Activated naive CD8-positive, alpha-beta T cell treated with anti-CD3 and anti-CD28 coated beads, Interleukin-2, amount 10 ng/mL, durations not matched to agents 7 days and 5 days (primary cell): ENCODE measurements at regions not wholly inside any gene's neighbourhood (a gene's known extent, or its start where the extent isn't known, plus 50 kb on each side); places are given as distances from the start of the nearest gene placed in this dataset.

Experiments
- ATAC-seq: fragments of 150-1000 bp; cut with Tn5 transposase; one replicate; pipeline ENCODE4 v1.10.0; 2021; ENCODE audit warnings: low read depth, moderate library complexity
- POLR2A ChIA-PET: fragments of 350-600 bp; sonication (Branson Sonifier 250); formaldehyde crosslinking; loops from one replicate; lab custom pipeline; 2021; ENCODE audit warnings: antibody characterized with exemption; lab: Charles Lee
- DNase-seq: peaks from one replicate; pipeline ENCODE4 v3.0.0; 2021
- H3K27ac Mint-ChIP-seq: one replicate; pipeline ENCODE4 v1.8.0; 2022; ENCODE audit warnings: mild to moderate bottlenecking, mixed read lengths
- H3K27me3 Mint-ChIP-seq: one replicate; pipeline ENCODE4 v1.8.0; 2022; ENCODE audit warnings: mild to moderate bottlenecking, moderate library complexity, mixed read lengths
- H3K36me3 Mint-ChIP-seq: one replicate; pipeline ENCODE4 v1.8.0; 2021; ENCODE audit warnings: mild to moderate bottlenecking, mixed read lengths
- H3K4me1 Mint-ChIP-seq: one replicate; pipeline ENCODE4 v1.8.0; 2021; ENCODE audit warnings: mixed read lengths
- H3K4me3 Mint-ChIP-seq: one replicate; pipeline ENCODE4 v1.8.0; 2022; ENCODE audit warnings: mild to moderate bottlenecking, moderate library complexity, mixed read lengths
- H3K9me3 Mint-ChIP-seq: one replicate; pipeline ENCODE4 v1.8.0; 2021; ENCODE audit warnings: mixed read lengths

DNA sequence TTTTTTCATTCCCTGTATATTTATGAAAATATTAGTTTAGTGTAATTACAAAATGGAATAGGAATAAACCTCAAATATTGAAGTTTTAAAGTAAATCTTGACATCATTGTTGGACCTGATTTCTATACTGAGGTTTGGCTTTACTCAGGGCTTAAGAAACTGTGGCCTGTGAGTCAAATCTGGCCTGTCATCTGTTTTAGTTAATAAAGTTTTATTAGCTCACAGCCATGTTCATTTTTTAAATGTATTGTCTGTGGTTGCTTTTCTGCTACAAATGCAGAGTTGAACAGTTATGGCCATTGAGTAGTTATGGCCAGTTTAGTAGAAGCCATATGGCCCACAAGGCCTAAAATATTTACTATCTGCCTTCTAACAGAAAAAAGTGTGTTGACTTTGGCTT is 80.7 kb downstream of the DIPK2A start:
- POLR2A ChIA-PET: no interaction called here
- Mint-ChIP-seq H3K27ac (no peak overlapping the region), H3K4me3 (no peak overlapping the region), H3K9me3 (no peaks in the 10 kb centered on the region), H3K4me1 (no peaks in the 10 kb centered on the region), H3K36me3 (no peaks in the 10 kb centered on the region), H3K27me3 (peaks cover 2% of the 10 kb centered on the region)
- DNase-seq: no peak
- no peak for ATAC-seq

DNA sequence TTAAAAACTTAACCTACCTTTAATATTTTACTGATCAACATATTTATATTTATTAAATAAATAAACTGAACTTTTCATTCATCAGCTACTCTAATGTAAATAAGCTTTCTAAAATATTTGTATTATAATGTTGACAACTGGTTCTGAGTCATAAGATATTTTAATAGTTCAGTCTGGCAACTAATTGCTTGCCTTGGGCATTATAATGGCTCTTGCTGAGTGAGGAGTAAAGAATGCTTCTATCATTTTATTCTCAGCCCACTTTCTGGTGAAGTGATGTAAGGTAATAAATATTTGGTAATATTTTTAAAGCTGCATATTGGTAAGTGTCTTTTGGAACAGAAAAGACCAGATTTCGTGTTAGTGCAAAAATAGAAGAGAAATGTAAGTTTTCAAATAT is 81.5 kb downstream of the DIPK2A start:
- Mint-ChIP-seq H3K4me3 (no peak overlapping the region), H3K36me3 (no peaks in the 10 kb centered on the region), H3K27me3 (peaks cover 2% of the 10 kb centered on the region), H3K27ac (no peak overlapping the region), H3K9me3 (no peaks in the 10 kb centered on the region), H3K4me1 (no peaks in the 10 kb centered on the region)
- ATAC-seq: no peak
- DNase-seq: no peak
- POLR2A ChIA-PET: no interaction called here

DNA sequence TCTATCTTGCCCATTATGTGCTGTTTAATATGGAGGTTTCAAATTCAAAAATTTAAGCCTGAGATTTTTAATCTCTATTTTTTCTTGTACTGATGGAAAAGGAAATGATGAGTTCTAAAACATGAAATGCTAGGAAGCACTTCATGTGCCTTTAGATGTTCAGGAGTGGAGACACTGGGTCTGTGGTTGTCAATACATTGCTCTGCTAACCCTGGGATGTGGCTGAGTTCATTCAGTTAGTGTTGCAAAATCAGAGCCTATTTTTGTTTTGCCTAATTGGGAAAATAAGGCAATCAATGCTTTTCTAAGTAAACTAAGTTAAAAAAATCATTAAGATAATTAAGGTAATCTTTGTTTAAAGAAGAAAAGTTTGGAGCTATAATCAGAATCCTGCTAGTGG is 83.1 kb downstream of the DIPK2A start:
- POLR2A ChIA-PET: no interaction called here
- Mint-ChIP-seq H3K9me3 (no peaks in the 10 kb centered on the region), H3K36me3 (no peaks in the 10 kb centered on the region), H3K27ac (no peak overlapping the region), H3K4me1 (no peaks in the 10 kb centered on the region), H3K27me3 (peaks cover 2% of the 10 kb centered on the region), H3K4me3 (no peak overlapping the region)
- DNase-seq: no peak
- ATAC-seq: no peak

DNA sequence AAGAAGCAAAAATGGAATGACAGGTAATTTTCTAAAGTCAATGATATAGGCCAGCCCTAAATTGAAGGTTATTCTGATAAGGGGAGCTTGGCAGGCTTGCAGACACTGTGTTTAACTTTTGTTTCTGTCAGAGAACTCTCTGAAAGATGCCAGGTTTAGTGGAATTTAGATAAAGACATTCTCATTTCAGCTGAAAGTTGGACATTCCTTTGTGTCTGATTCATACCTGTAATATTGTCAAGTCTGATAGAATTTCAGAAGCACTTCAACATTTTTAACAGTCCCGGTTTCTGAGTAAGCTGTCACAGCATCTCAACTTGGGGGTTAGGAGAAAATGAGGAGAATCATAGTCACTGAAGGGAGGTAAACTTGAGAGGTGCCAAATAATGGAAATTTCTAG is 84.0 kb downstream of the DIPK2A start:
- H3K27me3 Mint-ChIP-seq: peaks cover 1% of the 10 kb centered on the region
- H3K4me1 Mint-ChIP-seq: no peaks in the 10 kb centered on the region
- no peak overlapping the region for H3K27ac Mint-ChIP-seq
- ATAC-seq: no peak
- no peaks in the 10 kb centered on the region for H3K36me3 Mint-ChIP-seq
- no peaks in the 10 kb centered on the region for H3K9me3 Mint-ChIP-seq
- H3K4me3 Mint-ChIP-seq: no peak overlapping the region
- POLR2A ChIA-PET: no interaction called here
- no peak for DNase-seq

DNA sequence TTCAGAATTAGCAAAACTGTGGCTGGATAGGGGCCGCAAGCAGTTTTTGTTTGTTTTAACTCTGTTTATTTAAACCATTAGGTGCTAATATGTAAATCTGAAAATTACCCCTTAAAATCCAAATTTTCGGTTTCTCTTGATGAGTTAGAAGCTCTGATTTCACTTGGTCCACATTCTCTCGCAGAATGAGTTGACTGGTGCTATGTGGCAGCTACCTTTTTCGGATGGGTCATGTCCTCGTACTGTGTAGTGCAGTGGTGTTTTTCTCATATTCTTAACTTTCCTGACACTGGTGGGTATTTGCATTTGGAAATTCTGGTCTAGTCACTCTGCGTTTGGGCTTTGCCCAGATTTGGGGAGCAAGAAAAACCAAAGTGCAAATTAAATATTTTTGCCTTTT is 87.1 kb downstream of the DIPK2A start:
- ATAC-seq (no peak), DNase-seq (no peak)
- H3K9me3 Mint-ChIP-seq: no peaks in the 10 kb centered on the region
- H3K36me3 Mint-ChIP-seq: no peaks in the 10 kb centered on the region
- POLR2A ChIA-PET: no interaction called here
- H3K4me3 Mint-ChIP-seq: no peak overlapping the region
- H3K27me3 Mint-ChIP-seq: no peaks in the 10 kb centered on the region
- no peaks in the 10 kb centered on the region for H3K4me1 Mint-ChIP-seq
- H3K27ac Mint-ChIP-seq: no peak overlapping the region

DNA sequence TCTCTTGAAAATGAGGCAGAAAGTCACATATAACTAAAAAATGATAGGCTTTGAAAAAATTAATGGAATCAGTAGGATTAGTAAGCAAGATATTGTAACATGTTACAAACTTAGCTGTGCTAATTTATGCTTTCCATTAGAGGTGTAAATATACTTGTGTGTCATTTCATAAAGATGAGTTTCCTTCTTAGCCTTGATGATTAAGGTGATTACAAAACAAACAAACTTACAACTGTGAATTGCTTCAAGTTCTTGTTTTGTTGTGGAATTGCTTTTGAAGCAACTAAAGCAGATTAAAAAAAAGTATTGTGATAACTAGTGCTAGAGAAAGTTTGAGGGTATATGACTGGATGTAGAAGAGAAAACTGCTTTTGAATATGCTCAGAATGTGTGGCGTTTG is 87.9 kb downstream of the DIPK2A start:
- Mint-ChIP-seq H3K4me3 (no peak overlapping the region), H3K9me3 (no peaks in the 10 kb centered on the region), H3K27me3 (no peaks in the 10 kb centered on the region), H3K4me1 (no peaks in the 10 kb centered on the region), H3K36me3 (no peaks in the 10 kb centered on the region), H3K27ac (no peak overlapping the region)
- POLR2A ChIA-PET: no interaction called here
- DNase-seq: no peak
- no peak for ATAC-seq

DNA sequence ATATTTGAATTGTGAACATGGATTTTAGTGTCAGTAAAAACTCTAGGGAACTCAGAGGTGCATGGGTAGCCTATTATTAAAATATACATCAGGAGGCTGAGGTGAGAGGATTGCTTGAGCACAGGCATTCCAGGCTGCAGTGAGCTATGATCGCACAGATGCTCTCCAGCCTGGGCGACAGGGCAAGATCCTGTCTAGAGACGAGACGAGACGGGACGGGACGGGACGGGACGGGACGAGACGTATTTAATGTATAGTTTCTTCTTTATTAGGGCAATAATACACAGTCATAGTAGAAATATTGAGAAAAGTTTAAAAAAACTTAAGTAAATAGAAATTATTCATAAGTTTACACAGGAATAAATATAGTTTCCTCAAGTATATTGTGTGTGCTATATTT is 89.3 kb downstream of the DIPK2A start:
- no peak overlapping the region for H3K4me3 Mint-ChIP-seq
- no peaks in the 10 kb centered on the region for H3K36me3 Mint-ChIP-seq
- DNase-seq (no peak), ATAC-seq (no peak)
- peaks cover 5% of the 10 kb centered on the region for H3K27me3 Mint-ChIP-seq
- no peaks in the 10 kb centered on the region for H3K4me1 Mint-ChIP-seq
- POLR2A ChIA-PET: no interaction called here
- no peak overlapping the region for H3K27ac Mint-ChIP-seq
- H3K9me3 Mint-ChIP-seq: no peaks in the 10 kb centered on the region

DNA sequence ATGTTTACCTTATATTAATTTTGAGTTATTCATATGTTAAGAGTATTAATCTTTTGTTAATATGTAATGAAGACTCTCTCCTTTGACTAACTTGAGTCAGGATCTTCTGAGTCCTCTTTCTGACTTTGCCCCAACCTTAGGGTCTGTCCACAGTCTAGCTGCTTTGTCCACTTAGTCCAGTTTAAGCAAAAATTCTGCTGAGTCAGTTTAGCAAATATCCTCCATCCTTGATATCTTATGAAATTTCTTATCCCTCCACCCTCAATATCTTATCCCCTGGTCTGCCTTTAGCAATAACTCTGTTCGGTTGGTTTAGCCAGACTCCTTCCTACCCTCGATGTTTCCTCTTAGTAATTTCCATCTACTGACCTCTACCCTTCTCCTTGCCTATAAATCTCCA is 91.7 kb downstream of the DIPK2A start:
- DNase-seq: no peak
- Mint-ChIP-seq H3K4me3 (no peak overlapping the region), H3K27ac (no peak overlapping the region), H3K4me1 (no peaks in the 10 kb centered on the region), H3K36me3 (no peaks in the 10 kb centered on the region), H3K27me3 (peaks cover 5% of the 10 kb centered on the region), H3K9me3 (no peaks in the 10 kb centered on the region)
- ATAC-seq: no peak
- POLR2A ChIA-PET: no interaction called here

DNA sequence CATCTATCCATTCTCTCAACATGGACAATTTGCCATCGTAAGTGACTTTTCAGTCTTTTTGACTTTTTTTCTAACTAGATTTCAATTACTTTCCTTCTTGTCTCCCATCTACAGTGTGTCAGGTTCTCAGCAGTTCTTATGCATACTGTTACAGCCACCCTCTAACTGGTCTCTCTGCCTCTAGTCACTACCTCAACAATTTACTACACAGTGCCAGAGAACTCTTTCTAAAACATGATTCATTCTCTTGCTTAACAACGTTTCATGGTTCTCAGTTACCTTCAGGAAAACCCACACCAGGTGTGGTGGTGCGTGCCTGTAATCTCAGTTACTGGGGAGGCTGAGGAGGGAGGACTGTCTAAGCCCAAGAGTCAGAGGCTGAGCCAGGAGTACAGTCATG is 95.4 kb downstream of the DIPK2A start:
- DNase-seq: no peak

DNA sequence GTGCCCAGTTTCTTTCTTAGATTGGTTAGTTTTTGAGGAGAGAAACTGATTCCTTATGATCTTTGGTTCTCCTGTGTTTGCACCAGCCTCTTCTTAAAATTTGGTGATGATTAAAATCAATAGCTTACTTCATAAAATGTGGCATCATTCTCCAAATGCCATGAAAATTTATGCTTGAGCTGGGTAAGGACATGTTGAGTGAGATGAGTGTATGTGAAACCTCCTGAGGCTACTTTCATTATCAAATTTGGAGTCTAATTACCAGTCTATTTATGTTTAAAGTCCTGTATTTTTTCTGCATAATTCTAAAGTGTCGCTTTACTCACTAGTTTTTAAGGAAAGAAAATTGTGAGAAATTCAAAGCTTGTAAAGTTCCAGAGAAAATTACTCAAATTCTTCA is 102.1 kb downstream of the DIPK2A start:
- DNase-seq (no peak), ATAC-seq (no peak)
- H3K9me3 Mint-ChIP-seq: peaks cover 6% of the 10 kb centered on the region
- no peaks in the 10 kb centered on the region for H3K4me1 Mint-ChIP-seq
- no peak overlapping the region for H3K4me3 Mint-ChIP-seq
- no peaks in the 10 kb centered on the region for H3K36me3 Mint-ChIP-seq
- H3K27me3 Mint-ChIP-seq: no peaks in the 10 kb centered on the region
- H3K27ac Mint-ChIP-seq: no peak overlapping the region
- POLR2A ChIA-PET: no interaction called here

More for the DNA sequence above, 95.4 kb downstream of the DIPK2A start:
- H3K4me3 Mint-ChIP-seq: no peak overlapping the region
- H3K4me1 Mint-ChIP-seq: no peaks in the 10 kb centered on the region
- POLR2A ChIA-PET: no interaction called here
- peaks cover 5% of the 10 kb centered on the region for H3K27me3 Mint-ChIP-seq
- H3K27ac Mint-ChIP-seq: no peak overlapping the region
- ATAC-seq: no peak
- H3K9me3 Mint-ChIP-seq: peaks cover 5% of the 10 kb centered on the region
- H3K36me3 Mint-ChIP-seq: no peaks in the 10 kb centered on the region

DNA sequence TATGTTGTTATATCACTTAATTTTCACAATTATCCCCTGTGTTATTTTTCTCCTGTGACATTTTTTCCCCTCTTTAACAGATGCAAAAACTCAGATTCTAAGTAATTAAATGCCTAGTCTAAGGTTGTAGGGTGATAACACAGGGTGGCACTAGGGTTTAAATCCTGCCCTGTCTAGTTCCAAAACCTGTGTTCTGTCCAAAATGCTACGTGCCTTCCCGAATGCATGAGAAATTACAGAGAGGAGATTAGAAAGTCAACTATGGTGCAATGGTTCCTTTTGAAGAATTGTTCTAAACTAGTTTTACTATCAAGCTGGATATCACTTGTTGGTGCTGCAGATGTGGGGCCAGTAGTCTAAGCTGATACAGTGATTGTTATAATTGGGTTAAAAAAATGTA is 108.0 kb downstream of the DIPK2A start:
- ATAC-seq: no peak
- no peaks in the 10 kb centered on the region for H3K36me3 Mint-ChIP-seq
- no peak for DNase-seq
- no peaks in the 10 kb centered on the region for H3K9me3 Mint-ChIP-seq
- POLR2A ChIA-PET: no interaction called here
- H3K4me1 Mint-ChIP-seq: no peaks in the 10 kb centered on the region
- H3K27me3 Mint-ChIP-seq: peaks cover 8% of the 10 kb centered on the region
- H3K27ac Mint-ChIP-seq: no peak overlapping the region
- no peak overlapping the region for H3K4me3 Mint-ChIP-seq

DNA sequence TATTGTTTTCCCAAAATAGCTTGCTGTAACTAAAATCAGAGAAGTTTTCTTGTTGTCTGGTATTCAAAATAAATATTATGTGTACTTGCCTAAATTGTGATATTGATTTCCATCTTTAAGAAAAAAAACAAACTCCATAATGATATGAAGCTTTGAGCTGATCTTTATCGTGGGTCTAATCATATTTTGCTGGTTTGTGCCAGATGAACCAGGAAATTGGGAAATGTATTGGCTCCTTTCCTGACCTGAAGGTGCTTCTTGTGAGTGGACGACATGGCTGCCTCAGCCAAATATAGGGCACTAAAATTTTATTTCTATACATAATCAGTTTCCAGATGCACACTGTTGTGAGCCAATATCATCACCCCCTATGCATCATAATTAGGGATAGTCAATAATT is 113.3 kb downstream of the DIPK2A start:
- Mint-ChIP-seq H3K27me3 (peaks cover 10% of the 10 kb centered on the region), H3K9me3 (no peaks in the 10 kb centered on the region), H3K4me1 (no peaks in the 10 kb centered on the region), H3K36me3 (no peaks in the 10 kb centered on the region), H3K27ac (no peak overlapping the region), H3K4me3 (no peak overlapping the region)
- DNase-seq (no peak), ATAC-seq (no peak)
- POLR2A ChIA-PET: no interaction called here

DNA sequence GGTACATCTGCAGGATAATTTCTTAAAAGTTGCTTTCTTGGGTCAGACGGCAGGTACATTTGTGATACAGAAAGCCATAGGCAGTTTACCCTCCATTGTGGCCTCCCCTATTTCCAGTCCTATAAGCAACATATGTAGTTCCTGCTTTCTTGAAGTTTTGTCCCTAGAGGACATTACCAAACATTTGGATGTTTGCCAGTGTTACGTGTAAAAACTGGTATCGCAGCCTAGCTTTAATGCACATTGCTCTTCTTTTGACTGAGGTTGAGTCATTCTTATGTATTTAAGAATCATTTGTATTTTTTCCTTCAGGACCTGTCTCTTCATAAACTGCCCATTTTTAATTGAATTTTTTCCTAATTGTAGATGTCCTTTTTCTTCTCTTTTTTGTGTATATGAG is 114.3 kb downstream of the DIPK2A start:
- no peak for DNase-seq
- Mint-ChIP-seq H3K36me3 (no peaks in the 10 kb centered on the region), H3K4me1 (no peaks in the 10 kb centered on the region), H3K9me3 (no peaks in the 10 kb centered on the region), H3K27ac (no peak overlapping the region), H3K27me3 (peaks cover 9% of the 10 kb centered on the region), H3K4me3 (no peak overlapping the region)
- POLR2A ChIA-PET: no interaction called here
- no peak for ATAC-seq

DNA sequence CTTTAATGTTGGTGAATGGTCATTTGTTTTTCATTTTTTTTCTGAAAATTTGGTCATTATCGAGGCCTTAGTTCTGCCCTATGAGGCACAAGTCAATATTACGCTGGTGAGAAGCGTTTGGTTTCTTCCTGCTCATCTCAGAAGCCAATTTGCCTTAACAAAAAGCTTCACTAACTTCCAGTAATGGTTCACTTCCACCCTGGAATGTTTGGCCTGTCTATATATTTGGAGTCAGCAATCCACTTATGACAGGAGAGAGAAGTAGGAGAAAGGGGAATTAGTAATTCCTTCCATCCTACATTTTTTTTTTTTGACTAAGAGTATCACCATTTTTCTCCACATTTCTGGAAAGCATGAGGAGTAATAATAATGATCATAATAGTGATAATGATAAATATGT is 124.4 kb downstream of the DIPK2A start:
- ATAC-seq (no peak), DNase-seq (no peak)
- H3K9me3 Mint-ChIP-seq: peaks cover 1% of the 10 kb centered on the region
- no peaks in the 10 kb centered on the region for H3K4me1 Mint-ChIP-seq
- no peaks in the 10 kb centered on the region for H3K27me3 Mint-ChIP-seq
- POLR2A ChIA-PET: no interaction called here
- no peaks in the 10 kb centered on the region for H3K36me3 Mint-ChIP-seq
- H3K27ac Mint-ChIP-seq: no peak overlapping the region
- H3K4me3 Mint-ChIP-seq: no peak overlapping the region

DNA sequence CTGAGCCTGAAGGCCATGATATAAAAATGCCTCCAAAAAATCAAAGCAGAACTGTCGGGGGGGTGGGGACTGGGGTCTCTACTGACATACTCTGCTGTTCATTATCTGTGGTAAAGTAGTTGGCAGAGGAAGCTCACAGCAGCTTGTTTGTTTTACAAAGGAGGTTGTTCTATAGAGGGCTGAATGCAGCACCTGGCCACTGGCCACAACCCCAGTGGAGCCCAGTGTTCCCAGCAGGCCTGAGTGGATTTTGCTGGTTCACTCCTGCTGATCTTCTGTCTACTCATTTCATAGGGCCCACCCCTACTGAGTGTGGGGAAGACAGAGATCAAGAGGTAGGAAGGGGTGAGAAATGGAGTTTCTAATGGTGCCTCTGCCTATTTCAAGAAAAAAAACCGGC is 125.5 kb downstream of the DIPK2A start:
- no peaks in the 10 kb centered on the region for H3K4me1 Mint-ChIP-seq
- H3K36me3 Mint-ChIP-seq: no peaks in the 10 kb centered on the region
- POLR2A ChIA-PET: no interaction called here
- no peak overlapping the region for H3K27ac Mint-ChIP-seq
- ATAC-seq (no peak), DNase-seq (no peak)
- H3K4me3 Mint-ChIP-seq: no peak overlapping the region
- no peaks in the 10 kb centered on the region for H3K27me3 Mint-ChIP-seq
- H3K9me3 Mint-ChIP-seq: peaks cover 1% of the 10 kb centered on the region
